RPMI7951 (cell line): ENCODE measurements at regions not wholly inside any gene's neighbourhood (a gene's known extent, or its start where the extent isn't known, plus 50 kb on each side); places are given as distances from the start of the nearest gene placed in this dataset.

Experiments
- DNase-seq: peaks from one replicate; pipeline ENCODE4 v3.0.0-alpha.2; 2012; ENCODE audit warnings: low read depth

DNA sequence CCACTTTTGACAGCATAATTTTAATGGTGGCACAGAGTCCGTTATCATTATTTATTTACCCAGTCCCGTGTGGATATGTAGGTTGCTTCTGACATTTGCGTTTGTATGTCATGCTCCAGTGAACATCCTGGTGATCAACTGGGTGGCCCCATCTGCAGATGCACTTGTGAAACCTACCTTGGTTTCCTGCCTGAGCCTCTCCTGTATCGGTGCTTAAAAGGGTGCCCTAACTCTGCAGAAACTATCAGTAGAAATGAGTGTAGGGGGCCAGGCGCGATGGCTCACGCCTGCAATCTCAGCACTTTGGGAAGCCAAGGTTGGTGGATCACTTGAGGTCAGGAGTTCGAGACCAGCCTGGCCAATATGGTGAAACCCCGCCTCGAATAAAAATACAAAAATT is 92.1 kb upstream of the IER5L start:
- no peak for DNase-seq

DNA sequence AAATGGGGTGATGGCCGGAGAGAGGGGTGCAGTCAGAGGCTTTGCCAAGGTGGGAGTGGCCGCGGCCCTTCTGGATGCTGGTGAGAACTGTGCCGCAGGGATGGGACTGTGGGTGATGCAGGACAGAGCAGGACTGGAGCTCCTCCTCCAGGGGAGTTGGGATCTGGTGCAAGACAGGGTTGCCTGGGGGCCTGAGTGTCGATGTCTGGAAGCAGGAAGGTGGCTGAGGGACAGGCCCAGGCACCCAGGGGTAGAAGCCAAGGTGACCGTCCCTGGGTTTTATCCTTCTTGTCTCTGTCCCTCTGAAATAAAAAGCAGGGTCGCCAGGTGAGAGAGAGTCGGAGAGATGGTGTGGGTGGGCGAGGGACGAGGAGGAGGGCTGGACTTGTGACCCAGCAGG is 89.1 kb upstream of the IER5L start:
- DNase-seq = no peak

DNA sequence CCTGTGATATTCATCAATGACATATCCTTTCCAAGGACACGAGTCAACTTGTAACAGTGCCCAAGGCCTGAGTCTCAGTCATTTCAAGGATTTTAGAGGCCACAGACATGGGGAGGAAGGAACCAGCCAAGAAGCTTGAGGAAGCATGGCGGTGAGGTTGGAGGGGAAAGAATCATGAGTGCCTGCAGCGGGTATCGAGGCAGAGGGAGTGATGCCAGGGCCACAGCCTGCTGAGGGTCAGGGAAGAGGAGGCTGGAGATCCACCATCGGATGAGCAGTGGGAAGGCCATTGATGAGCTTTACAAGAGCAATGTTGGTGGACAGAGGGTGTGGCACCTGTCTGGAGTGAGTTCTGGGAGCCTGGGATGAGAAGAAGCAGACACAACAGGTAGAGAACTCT is 88.5 kb upstream of the IER5L start:
- DNase-seq = no peak

DNA sequence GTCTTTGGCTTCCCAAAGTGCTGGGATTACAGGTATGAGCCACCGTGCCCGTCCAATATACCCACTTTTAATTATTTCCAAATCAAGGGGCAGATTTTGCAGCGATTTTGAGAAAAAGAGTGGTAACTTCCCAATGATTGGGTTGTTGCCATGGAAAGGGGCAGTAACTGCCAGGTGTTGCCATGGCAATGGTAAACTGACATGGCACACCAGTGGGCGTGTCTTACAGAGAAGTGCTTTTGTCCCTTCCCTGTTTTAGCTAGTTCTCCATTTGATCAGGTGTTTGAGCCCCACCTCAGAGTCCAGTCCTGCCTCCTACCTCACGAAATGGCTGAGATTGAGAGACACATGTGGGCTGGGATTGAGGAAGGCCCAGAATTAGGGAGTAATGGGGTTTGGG is 86.3 kb upstream of the IER5L start:
- DNase-seq = no peak

DNA sequence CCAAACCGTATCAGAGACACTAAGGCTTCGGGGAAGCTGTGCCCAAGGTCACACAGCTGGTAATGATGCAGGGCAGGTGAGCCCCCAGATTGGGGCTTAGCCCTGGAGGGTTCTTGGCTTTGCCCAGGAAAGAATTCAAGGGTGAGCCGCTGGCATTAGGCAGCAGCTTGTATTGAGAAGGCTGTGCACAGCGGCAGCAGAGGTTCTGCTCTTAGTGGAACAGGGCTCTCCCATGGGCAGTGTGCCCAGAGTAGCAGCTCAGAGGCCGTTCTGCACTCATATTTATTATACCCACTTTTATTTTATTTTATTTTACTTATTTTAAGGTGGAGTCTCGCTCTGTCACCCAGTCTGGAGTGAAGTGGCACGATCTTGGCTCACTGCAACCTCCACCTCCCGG is 85.8 kb upstream of the IER5L start:
- DNase-seq = no peak

DNA sequence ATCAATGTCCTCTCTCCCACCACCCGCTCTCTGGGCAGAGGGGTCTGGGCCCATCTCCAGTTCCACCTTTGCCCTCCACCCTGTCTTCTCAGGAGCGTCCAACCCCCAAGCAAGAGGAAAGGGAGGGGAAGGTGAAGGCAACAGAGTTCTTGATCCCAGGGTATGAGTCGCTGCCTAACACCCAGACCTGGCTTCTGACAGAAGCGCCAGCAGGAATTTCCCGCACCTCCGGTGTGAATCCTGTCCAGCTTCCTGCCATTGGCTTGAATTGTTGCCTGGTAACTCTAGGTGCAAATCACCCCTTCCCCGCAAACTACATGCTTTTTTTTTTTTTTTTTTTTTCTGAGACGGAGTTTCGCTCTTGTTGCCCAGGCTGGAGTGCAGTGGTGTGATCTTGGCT is 84.2 kb upstream of the IER5L start:
- DNase-seq = no peak

DNA sequence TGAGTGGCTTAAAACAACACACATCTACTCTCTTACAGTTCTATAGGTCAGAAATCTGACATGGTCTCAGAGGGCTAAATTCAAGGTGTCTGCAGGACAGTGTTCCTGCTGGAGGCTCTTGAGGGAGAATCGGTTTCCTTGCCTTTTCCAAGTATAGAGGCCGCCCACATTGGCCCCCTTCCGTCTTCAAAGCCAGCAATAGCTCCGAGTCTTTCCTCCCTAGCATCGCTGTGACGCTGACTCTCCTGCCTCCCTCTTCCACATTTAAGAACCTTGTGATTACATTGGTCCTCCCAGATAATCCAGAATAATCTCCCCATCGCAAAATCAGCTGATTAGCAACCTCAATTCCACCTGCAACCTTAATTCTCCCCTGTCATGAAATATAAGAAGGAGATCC is 81.3 kb upstream of the IER5L start:
- DNase-seq = no peak

DNA sequence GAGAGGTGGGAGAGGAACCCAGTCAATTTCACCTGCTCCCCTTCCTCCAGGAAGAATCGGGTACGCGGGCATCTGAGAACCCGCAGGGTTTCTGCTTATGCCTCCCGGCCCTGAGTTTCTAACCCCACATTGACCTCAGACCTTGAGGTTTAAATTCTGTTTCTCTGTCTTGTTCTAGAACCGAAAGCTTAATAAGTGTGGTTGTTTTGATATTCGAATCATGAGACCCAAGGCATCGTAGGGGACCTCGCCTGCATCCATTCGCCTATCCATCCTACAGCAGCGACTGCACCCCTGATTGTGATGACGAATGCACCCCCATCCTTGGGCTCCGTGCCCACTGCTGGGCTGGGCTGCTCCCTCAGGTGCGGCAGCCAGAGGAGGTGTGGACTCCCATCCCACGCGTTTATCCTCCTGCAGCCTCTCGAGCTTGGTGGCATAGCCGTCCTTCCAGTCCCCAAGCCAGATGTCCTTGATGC is 80.8 kb upstream of the IER5L start:
- DNase-seq = no peak

DNA sequence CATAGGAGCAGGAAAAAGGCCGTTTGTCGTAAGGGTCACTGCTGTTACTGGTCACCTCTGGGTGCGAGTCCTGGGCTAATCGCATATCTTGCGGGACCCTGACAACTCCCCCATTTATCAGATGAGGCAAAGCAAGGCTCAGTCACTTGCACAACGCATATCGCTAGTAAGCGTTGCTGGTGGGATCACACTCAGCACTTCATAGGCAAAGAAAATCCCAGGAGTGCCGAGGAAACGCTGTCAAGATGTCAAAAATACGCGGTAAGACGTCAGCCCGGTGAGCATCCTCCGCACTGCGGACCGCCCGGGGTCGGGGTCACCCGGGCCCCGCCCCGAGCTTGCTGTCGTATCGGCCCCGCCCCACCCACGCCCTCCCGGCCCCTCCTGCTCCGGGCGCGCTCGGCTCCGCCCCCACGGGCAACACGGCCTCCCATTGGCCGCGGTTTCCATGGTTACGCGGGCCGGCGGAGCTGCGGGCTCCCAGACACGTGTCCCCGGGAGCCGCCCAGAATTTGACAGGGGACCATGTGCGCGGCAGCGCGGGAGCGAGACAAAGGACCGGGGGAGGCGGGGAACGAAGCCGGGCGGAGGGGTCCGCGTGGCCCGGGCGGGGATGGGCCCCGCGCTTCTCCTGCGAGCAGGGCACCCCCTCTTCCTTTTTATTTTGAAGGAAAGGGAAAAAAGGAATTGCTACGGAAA is 80.2 kb upstream of the IER5L start:
- DNase-seq = peak; percentile 80

DNA sequence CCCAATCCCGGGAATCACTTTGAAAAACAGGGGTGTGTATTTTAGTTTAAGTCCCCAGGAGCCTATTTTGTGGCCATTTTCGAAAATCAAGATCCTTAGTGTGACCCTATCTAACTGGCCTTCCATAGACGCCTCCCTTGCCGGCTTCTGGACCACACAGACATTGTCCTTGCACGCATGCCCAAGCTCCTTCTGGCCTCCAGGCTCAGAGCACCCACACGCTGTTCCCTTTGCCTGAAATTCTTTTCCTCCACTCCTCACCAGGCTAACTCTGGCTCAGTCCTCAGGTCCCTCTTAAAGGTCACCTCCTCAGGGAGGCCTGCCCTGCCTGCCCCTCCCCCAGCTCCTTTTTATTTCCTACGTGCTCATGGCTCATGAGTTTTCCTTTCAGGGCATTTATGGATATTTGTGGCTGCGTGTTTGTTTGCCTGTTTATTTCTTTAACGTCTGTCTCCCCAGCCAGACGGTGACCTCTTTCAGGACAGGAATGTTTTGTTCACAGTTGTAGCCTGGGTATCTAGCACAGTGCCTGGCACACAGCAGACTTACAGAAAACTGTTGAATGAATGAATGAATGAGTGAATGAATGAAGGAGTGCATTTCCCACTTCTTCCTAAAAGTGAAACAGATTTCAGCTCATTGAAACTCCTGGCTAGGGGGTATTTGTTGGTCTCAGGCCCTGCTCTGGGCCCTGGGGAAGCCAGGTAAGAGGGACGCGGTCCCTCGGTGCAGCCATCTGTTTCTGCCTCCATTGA is 79.1 kb upstream of the IER5L start:
- no peak for DNase-seq

DNA sequence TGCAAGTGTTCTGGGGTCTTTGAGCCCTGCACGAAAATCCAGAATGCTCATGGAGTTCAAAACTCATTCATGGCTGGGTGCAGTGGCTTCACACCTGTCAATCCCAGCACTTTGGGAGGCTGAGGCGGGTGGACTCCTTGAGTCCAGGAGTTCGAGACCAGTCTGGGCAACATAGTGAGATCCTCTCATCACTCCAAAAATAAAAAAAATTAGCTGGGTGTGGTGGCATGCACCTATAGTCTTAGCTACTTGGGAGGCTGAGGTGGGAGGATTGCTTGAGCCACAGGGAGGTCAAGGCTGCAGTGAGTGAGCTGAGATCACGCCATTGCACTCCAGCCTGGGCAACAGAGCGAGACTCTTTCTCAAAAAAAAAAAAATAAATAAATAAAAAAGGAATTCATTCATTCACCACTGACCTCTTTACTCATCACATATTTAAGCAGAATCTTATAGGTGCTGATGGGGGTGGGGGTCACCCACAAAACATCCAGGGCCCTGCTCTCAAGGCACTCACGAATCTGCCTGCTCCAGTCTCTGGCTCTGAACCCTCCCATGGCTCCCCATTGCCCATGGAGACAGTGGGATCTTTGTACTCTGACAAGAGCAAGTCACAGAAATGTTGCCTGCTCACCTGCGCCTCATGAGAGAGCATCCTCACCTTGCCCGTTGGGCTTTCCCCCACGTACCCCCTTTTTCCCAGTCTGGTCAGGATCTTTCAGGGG is 76.7 kb upstream of the IER5L start:
- DNase-seq = no peak

DNA sequence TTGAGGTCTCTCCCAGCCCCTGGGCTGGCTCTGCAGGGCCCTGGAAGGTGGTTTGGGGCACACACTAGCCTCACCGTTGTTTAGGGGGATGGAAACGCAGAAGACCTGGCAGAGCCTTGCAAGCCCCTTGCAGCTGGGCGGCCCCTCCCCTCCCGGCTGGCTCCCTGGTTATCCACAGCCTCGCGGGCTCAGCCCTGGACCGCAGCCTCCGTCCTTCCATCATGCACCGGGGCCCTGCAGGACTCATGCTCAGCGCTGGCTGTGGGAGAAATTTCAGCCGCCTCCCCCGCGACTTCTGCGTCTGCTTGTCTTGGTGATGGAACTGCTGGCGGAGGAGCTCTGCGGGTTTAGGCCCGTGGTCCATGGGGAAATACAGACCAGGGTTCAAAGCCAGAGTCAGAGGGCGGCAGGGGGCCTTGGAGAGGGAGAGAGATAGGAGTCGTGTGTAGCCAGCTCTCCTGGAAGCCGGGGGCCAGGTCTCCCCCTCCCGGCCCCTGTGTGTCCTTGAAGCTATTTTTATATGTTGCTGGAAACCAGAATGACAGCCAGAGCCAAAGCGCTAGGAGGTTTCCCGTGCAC is 75.8 kb upstream of the IER5L start:
- peak; percentile 15 for DNase-seq

DNA sequence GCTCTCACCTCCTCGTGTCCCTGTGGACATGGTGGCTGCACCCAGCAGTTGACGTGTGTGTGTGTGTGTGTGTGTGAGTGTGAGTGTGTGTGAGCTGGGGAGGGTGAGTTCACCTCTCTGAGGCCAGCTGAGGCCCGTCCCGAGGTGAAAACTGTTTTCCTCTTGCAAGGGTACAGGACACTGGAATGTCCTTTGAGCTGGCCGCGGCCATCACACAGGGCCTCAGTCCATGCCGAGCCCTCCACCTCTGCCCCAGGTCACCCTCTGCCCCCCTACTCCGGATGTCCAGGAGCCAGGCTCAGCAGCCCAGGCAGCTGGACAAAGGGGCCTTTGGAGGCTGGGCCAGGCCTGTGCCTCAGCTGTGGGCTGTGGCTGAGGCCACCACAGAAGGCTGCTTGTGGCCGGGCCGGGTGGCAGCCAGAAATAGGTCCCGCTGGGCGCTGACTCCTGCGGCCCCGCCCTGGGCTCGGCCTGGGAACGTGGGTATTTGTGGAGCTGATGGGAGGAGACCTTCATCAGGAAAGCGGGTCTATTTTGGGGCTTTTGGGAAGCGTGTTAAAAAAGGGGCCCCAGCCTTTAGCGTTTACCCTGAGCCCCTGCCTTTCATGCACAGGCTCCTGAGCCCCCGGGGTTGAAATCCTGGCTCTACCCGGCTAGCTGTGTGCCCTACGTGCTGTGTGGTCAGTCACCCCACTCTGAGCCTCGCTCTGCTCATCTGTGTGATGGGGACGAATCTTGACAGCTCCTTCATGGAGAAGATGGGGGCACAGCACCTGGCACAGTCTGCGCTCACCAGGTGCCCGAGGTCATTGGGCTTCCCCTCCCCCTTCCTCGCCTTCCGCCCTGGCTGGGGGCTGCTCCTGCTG is 75.1 kb upstream of the IER5L start:
- peak; percentile 46 for DNase-seq

DNA sequence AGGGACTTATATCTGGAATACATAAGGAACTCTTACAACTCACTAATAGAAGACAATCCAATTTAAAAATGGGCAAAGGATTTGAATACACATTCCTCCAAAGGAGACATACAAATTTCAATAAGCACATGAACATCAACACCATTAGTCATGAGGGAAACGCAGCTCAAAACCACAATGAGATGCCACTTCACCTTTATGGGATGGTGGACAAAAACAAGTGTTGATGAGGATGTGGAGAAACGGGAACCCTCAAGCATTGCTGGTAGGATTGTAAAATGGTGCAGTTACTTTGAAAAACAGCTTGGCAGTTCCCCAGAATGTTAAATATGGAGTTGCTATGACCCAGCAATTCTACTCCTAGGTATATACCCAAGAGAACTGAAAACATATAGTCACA is 72.7 kb upstream of the IER5L start:
- peak; percentile 31 for DNase-seq

DNA sequence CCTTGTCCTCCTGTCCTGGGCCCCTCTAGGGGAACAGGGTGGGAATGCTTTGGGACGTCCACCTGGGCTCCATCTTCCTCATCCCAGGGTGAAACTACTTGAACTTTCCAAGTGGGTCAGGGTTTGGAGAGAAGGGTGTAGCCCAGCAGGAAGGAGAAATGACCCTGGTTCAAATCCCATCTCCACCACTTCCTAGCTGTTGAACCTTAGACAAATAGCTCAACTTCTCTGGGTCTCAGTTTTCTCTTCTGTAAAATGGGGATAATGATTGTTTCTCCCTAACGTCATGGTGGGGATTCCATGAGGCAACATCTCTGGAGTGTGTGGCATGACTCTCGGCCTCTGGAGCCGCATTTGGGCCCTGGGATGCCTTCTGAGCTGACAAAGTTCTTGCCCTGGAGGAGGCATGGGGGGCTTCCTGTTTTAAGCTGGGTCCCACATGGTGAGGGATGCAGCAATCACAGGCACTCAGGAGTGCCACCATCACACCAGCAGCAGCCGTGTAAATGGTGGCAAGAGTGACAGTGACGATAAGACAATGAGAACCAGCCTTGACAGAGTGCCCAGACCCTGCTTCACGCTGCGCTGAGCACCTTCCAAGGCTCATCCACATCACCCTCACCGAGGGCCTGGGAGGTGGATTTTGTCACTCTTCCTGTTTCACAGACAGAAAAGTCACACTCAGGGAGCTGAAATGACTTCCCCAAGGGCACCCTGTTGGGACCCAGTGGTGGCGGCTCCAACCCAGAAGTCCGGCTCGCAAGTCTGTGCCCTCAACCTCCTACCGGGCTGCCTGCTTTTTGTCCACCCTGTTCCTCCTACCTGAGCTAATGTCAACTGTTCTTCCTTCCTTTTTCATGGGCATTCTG is 69.5 kb upstream of the IER5L start:
- DNase-seq = no peak

DNA sequence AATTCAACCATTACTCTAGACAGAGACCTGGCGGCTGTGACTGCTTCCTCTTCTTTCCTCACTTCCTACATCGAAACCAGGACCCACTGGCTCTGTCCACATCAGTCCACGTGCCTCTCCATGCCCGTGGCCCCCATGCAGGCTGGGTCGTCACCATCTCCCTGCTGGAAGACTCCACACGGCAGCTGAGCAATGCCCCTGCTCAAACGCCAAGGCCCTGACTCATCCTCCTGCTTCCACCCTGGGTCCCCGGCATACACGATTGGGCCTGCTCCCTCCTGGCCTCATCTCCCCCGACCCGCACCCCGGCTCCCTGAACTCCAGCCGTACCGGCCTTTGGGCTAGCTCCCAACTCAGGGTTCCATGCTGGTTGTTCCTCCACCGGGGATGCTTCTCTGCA is 67.2 kb upstream of the IER5L start:
- DNase-seq = peak; percentile 16

DNA sequence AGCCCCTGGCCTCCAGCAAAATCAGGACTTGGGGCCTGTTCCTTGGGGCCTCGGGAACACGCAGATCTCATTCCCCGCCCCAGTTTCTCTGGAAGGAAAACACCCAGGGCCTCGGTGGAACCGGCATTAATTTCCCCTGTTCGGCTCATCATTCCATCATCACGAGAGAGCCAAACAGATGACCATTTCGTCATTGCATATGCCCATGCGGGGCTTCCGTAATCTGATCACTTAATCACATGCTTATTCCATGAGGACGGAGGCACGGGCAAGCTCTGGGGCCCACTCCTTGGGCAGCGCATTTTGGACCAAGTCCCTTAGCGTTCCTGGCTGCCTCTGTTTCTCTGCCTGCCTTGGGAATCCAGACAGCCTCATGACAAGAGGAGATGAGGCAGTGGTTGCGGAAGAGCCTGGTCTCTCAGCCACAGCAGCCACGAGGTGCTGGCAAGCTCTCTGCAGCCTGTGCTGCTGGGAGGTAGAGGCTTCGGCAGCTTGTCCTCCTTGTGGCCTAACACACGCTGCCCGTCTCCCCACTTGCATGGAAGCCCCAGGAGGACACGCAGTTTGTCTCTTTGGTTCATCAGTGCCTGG is 65.0 kb upstream of the IER5L start:
- no peak for DNase-seq

DNA sequence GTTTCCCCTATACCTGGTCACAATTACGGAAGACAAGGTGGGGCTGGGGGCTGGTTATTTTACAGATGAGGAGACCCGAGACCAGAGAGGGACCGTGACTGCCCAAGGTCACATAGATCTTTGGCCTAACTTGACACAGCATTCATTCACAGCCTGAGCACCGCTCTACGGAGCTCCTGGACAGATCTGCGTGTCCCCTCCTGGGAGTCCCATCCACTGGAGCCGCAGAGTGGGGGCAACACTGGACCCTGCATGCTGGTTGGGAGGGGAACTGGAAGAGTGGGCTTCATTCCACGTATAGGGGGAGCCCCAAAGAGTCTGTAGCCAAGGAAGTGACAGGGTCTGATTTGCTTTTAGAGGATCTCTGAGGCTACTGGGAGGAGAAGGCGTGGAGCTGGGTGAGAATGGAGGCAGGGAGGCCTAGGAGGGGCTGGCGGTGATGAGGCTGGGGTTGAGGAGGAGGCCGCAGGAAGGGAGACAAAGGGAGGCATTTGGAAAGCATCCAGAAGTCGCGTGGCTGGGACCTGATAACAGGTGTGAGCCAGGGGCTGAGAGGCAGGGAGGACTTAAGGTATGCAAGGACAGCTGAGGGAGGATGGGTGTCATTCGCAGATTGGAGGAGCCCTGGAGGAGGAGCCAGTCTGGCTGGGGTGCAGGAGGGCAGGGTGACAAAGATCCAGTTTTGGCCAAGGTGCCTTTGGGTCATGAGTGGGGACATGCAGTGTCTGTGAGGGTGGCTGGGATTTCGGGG is 64.3 kb upstream of the IER5L start:
- DNase-seq = no peak

DNA sequence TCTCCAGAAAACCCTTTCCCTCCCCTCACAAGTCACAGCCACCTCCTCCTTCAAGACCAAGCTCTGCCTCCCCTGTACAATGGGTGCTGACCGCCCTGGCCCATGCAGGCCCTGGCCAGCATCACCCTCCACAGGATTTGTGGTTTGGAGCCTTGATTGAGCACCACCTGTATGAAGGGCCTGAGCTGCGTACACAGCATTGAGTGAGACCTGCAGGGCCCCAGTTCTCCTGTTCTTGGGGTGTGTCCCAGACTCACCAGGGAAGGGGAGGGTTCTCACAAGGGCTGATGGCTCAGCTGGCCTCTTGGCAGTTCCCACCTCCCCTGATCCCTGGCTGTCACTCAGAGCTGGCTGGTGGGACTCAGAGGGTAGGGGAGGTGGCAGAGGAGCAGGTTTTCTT is 63.7 kb upstream of the IER5L start:
- no peak for DNase-seq
